Brain pericyte (primary cell): ENCODE measurements at regions not wholly inside any gene's neighbourhood (a gene's known extent, or its start where the extent isn't known, plus 50 kb on each side); places are given as distances from the start of the nearest gene placed in this dataset.

Source experiments
- DNase-seq: peaks from one replicate; pipeline ENCODE4 v3.0.0-alpha.2; 2012; ENCODE audit warnings: low read depth, low spot score

- no peak for DNase-seq
Observed at GRCh38 chr7:68470836-68471435, 1127.3 kb upstream of the AUTS2 start.

- DNase-seq: no peak
Observed at GRCh38 chr7:68472688-68473087, 1125.6 kb upstream of the AUTS2 start.

GRCh38 chr7:68474661-68475216 lies 1123.5 kb upstream of the AUTS2 start:
- no peak for DNase-seq

DNA sequence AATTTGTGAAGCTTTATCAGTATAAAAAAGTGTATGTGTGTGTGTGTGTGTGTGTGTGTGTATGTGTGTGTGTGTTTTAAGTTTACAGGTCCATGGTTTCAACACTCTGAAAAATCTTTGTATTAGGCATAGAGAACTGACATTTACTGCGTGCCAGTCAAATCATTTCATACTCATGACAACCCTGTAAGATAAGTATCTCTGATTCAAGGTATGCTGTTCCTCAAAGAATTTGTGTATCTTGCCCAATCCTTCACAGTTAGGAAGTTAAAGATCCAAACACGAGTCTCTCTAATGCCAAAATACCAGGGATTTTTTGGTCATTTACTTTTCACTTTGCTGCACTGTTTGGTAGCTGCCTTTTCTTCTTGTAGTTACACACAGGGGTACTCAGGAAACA lies 1121.3 kb upstream of the AUTS2 start:
- no peak for DNase-seq

GRCh38 chr7:68478326-68478725 lies 1119.9 kb upstream of the AUTS2 start:
- DNase-seq: no peak

DNA sequence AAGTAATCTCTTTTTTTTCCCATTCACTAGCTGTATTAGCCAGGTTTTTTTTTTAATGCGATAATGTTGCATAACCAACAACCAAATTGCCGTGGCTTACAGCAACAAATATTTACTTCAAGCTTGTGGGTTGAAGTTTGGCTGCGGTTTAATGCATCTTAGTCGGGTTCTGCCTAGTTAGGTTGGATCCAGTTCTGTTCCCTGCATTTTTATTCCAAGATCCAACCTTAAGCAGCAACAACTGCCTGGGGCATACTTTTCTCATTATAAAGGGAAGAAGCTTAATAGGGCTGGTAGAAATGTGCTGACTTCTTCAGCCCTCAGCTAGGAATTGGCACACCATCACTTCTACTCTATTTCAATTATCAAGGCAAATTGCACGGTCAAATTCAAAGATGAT lies 1115.5 kb upstream of the AUTS2 start:
- no peak for DNase-seq

DNA sequence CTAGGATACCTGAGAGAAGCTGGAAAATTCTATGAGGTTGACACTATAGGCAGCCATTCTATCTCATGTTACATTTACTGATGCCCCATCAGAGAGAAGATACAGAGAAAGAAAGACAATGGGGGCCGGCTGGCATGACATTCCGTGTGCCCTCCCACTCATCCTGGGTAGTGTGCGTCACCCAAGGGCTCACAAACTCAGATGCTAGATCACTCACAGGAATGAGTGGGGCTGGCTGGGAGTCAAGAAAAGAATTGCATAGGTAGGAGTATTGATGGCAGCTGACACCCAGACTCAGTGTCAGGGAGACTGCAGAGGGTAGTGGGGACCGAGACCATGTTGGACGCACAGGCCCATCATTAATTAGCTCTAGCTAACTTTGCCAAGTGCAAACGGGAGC lies 1113.5 kb upstream of the AUTS2 start:
- no peak for DNase-seq

DNA sequence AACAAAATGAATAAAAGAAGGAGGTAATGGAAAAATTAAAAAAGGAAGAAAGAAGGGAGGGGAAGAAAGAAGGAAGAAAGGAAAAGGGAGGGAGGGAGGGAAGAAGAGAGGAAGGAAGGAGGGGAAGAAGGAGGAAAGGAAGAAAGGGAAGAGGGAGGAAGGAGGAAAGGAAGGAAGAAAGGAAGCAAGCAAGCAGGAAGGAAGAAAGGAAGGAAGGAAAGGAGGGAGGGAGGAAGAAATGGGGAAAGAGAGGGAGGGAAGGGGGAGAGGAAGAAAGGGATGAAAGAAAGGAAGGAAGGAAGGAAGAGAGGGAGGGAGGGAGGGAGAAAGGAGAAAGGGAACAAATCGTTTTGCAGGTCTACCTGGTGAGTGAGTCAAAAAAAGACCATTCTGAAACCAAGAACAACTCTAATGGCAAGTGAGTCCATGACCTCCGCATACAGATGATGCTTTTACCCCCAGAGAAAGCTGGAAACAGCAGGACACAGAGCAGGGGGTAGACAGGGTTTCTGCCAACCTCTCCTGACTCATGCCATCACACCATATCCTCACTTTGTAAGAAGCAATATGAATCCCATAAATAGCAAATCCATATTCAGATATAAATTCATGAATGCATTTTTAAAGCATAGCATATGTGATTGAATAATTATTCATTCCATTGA lies 1112.9 kb upstream of the AUTS2 start:
- no peak for DNase-seq

- DNase-seq: no peak
Observed at GRCh38 chr7:68488341-68489060, 1109.8 kb upstream of the AUTS2 start.

- DNase-seq: no peak
Observed at GRCh38 chr7:68491523-68492358, 1106.5 kb upstream of the AUTS2 start.

DNA sequence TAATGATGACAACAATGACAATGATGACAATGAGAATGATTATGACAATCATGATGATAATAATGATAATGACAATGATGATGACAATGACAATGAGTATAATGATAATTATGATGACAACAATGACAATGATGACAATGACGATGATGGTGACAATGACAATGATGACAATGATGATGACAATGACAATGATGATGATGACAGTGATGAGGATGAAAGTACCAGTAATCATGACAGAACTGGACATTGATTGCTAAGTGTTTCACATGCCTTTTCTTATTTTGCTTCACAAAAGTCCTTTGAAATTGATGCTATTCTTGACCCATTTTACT lies 1106.0 kb upstream of the AUTS2 start:
- no peak for DNase-seq

DNA sequence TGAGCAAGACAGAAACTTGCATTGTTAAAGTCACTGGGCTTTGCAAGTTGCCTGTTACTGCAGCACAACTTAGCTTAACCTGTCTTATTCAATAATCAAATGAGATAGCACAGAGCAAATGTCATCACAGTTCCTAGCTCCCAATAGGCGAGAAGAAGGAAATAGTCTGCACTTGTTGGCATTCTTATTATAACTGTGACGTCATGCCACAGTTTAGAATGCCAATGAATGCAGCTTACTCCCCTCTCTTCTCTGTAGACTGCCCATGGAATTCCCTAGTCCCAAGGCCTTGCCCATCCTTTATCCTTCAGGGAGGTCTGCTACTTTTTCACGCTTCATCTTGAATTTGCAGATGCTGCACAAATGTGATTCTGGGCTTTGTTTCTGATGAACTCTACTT lies 1094.9 kb upstream of the AUTS2 start:
- no peak for DNase-seq

DNA sequence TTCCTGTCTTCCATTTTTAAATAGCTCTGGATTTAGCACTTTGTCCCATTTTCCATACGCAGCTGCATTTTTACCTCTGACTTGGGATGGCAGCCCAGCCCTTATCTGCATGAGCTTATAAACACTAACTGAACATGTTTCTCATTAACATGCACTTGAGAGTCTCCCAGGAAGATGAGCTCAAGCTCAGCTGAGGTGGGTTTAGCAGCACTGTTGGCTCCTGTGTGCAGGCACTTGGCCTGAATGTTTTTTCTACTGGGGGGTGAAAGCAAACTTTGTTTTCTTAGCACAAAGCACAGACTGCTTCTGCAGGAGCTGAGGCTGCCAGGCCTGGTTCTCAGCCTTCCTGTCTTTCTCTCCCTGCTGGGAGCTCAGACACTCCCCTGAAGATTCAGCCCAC lies 1093.6 kb upstream of the AUTS2 start:
- no peak for DNase-seq

DNA sequence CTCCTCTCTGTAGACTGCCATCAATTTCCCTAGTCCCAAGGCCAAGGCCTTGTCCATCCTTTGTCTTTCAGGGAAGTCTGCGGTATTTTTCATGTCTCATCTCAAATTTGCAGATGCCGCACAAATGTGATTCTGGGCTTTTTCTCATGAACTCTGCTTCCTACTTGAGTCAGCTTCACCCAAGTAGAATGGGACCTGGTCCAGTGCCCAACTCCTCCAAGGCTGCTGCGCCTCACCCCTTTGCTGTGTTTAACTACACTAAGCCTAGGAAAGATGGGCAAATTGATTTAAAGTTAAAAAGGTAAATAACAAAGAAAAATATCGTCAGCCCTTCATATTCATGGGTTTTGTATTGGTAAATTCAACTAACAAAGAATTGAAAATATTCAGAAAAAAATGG lies 1092.6 kb upstream of the AUTS2 start:
- DNase-seq: no peak

DNA sequence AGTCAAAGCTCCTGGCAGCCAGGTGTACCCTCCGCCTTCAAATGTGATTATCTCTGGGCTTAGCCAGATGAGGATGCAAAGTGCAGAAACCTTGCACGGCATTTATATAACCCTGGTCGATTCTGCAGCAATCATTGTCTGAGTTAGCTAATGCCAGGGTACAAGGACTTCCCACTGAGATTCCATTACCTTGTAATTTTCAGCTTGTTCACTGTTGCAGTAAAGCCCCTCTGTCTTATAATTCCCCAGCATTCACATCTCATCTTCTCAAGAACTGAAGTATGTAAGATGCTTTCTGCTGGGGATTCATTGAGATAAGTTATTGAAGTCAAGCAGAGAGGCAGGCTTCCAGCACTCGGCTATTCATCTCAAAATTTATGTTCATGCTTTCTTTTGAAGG lies 1090.6 kb upstream of the AUTS2 start:
- no peak for DNase-seq

DNA sequence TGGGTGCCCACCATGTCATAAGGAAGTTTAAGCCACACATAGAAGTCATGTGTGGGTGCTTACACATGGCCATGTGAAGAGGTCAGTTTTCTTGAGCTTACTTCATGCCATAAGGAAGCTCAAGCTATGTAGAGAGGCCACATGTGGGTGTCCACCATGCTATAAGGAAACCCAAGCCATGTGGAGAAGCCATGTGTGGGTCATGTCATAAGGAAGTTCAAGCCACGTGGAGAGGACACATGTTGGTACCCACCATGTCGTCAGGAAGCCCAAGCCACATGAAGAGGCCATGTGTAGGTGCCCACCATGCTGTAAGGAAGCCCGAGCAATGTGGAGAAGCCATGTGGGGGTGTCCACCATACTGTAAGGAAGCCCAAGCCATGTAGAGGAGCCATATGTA lies 1089.2 kb upstream of the AUTS2 start:
- no peak for DNase-seq

DNA sequence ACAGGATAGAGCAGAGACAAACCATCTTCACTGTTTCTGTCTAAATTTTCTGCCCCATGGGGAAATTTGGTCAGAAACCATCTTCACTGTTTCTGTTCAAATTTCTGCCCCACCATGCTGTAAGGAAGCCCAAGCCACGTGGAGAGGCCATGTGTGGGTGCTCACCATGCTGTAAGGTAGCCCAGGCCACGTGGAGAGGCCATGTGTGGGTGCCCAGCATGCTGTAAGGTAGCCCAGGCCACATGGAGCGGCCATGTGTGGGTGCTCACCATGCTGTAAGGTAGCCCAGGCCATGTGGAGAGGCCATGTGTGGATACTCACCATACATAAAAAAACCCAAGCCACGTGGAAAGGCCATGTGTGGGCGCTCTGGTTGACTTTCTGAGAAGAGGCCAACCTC lies 1088.7 kb upstream of the AUTS2 start:
- DNase-seq: no peak

DNA sequence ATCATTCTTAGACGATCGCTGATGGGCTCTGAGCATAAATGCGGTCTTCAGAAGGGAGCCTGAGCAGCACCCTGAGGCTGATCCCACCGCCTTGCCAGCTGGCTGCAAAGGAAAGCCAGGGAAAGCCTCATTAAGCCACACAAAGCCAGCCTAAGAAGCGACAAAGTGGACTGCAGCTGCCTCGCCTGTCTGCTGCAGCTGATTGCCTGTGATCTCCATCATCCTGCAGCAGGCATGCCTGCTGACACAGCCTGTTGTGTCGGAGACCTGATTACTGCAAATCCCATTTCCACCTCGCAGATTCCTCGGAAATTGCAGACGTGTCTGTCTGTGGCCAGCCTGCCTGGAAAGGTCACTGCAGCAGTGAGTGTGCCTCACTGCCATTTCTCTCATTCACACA lies 1087.0 kb upstream of the AUTS2 start:
- no peak for DNase-seq

- no peak for DNase-seq
Observed at GRCh38 chr7:68512466-68512865, 1085.8 kb upstream of the AUTS2 start.

- DNase-seq: no peak
Observed at GRCh38 chr7:68518060-68518459, 1080.2 kb upstream of the AUTS2 start.

GRCh38 chr7:68524126-68524525 lies 1074.1 kb upstream of the AUTS2 start:
- DNase-seq: no peak

DNA sequence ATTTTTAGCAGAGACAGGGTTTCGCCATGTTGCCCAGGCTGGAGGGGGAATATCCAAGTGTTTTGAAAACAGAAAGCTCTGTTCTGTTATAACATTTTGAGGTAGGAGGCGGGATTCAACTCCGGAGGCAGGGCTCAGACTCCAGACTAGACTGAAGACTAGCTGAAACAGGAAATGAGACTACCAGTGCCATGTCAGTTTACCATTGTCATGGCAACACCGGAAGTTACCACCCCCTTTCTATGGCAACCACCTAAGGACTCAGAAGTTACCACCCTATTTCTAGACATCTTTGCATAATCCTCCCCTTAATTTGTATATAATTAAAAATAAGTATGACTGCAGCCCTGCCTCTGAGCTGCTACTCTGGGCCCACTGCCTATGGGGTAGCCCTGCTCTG lies 1069.1 kb upstream of the AUTS2 start:
- no peak for DNase-seq
